Neural cell (in vitro differentiated cells): ENCODE measurements at regions not wholly inside any gene's neighbourhood (a gene's known extent, or its start where the extent isn't known, plus 50 kb on each side); places are given as distances from the start of the nearest gene placed in this dataset.
A peak's percentile ranks its signal among the peaks of the same experiment; 100 is the strongest.

ENCODE experiments used
- H2AFZ ChIP-seq: fragments of 200-600, 300-800 bp; sonication (generic), shearing (Covaris generic); 2 replicates; pipeline ENCODE4 v1.6.0; 2014; ENCODE audit warnings: low read depth, mild to moderate bottlenecking, antibody characterized with exemption, low read length, moderate library complexity
- H3F3A ChIP-seq: fragments of 200-600 bp; shearing (Covaris generic); 2 replicates; pipeline ENCODE4 v1.6.1; 2016; ENCODE audit warnings: mild to moderate bottlenecking, moderate library complexity, mixed read lengths, antibody characterized with exemption, low read length; ENCODE audit not compliant: insufficient read depth, poor library complexity, severe bottlenecking
- H3K27ac ChIP-seq: fragments of 200-600, 300-800 bp; sonication (generic), shearing (Covaris generic); 2 replicates; pipeline ENCODE4 v1.5.1; 2014; ENCODE audit warnings: mild to moderate bottlenecking, low read length, moderate library complexity
- H3K27me3 ChIP-seq: fragments of 300-800, 200-600 bp; sonication (generic), shearing (Covaris generic); 2 replicates; pipeline ENCODE4 v1.6.0; 2014; ENCODE audit warnings: mild to moderate bottlenecking, low read depth, low read length, moderate library complexity; ENCODE audit not compliant: insufficient read depth
- H3K36me3 ChIP-seq: fragments of 300-800, 200-600 bp; sonication (generic), shearing (Covaris generic); 2 replicates; pipeline ENCODE4 v1.5.1; 2014; ENCODE audit warnings: mild to moderate bottlenecking, antibody characterized with exemption, low read length, moderate library complexity; ENCODE audit not compliant: insufficient read depth
- H3K4me2 ChIP-seq: fragments of 300-800, 200-600 bp; sonication (generic), shearing (Covaris generic); 2 replicates; pipeline ENCODE4 v1.6.0; 2014; ENCODE audit warnings: mild to moderate bottlenecking, low read length
- H3K4me3 ChIP-seq: fragments of 300-800, 200-600 bp; sonication (generic), shearing (Covaris generic); 2 replicates; pipeline ENCODE4 v1.5.1; 2014; ENCODE audit warnings: mild to moderate bottlenecking, low read length, moderate library complexity
- H3K79me2 ChIP-seq: fragments of 200-600 bp; shearing (Covaris generic); replicated peaks from 2 replicates; pipeline ENCODE4 v1.6.0; 2014; ENCODE audit warnings: mild to moderate bottlenecking, low read length, moderate library complexity; ENCODE audit not compliant: insufficient read depth
- H3K9ac ChIP-seq: fragments of 300-800, 200-600 bp; sonication (generic), shearing (Covaris generic); 2 replicates; pipeline ENCODE4 v1.6.1; 2016; ENCODE audit warnings: mild to moderate bottlenecking, low read length, mixed read lengths
- H3K9me2 ChIP-seq: fragments of 200-600 bp; shearing (Covaris generic); 2 replicates; pipeline ENCODE4 v1.6.1; 2016; ENCODE audit warnings: mild to moderate bottlenecking, low read length, mixed read lengths; ENCODE audit not compliant: insufficient read depth
- H3K9me3 ChIP-seq: fragments of 200-600, 300-800 bp; sonication (generic), shearing (Covaris generic); 2 replicates; pipeline ENCODE4 v1.6.1; 2016; ENCODE audit warnings: mild to moderate bottlenecking, mixed run types, low read length, moderate library complexity, mixed read lengths
- H4K20me1 ChIP-seq: fragments of 200-600 bp; shearing (Covaris generic); 2 replicates; pipeline ENCODE4 v1.6.1; 2016; ENCODE audit warnings: mild to moderate bottlenecking, mixed run types; ENCODE audit not compliant: insufficient read depth
- CTCF ChIP-seq: fragments of 450-650 bp; IDR thresholded peaks from 2 replicates; pipeline ENCODE4 v1.5.1; 2014; ENCODE audit warnings: antibody characterized with exemption, mild to moderate bottlenecking, moderate library complexity; ENCODE audit not compliant: poor library complexity, severe bottlenecking
- EP300 ChIP-seq: fragments of 450-650 bp; conservative IDR thresholded peaks from 2 replicates; pipeline ENCODE4 v1.6.1; 2014; ENCODE audit warnings: antibody characterized with exemption, mild to moderate bottlenecking, moderate library complexity; ENCODE audit not compliant: poor library complexity, severe bottlenecking
- EZH2 ChIP-seq: fragments of 200-600, 300-800 bp; shearing (Covaris generic), sonication (generic); IDR thresholded peaks from 2 replicates; pipeline ENCODE4 v1.6.1; 2014; ENCODE audit warnings: antibody characterized with exemption, low read length, borderline replicate concordance, mild to moderate bottlenecking; ENCODE audit not compliant: insufficient read depth, poor library complexity, severe bottlenecking
- MXI1 ChIP-seq: fragments of 450-650 bp; conservative IDR thresholded peaks from 2 replicates; pipeline ENCODE4 v1.6.1; 2014; ENCODE audit warnings: antibody characterized with exemption, mild to moderate bottlenecking; ENCODE audit not compliant: poor library complexity, severe bottlenecking
- POLR2AphosphoS5 ChIP-seq: IDR thresholded peaks from 2 replicates; pipeline ENCODE4 v1.6.1; 2012
- SMC3 ChIP-seq: fragments of 450-650 bp; conservative IDR thresholded peaks from 2 replicates; pipeline ENCODE4 v1.6.1; 2014; ENCODE audit warnings: antibody characterized with exemption, mild to moderate bottlenecking, moderate library complexity; ENCODE audit not compliant: poor library complexity
- TAF1 ChIP-seq: IDR thresholded peaks from 2 replicates; pipeline ENCODE4 v1.6.1; 2012; ENCODE audit warnings: low read depth

- no peaks in the 10 kb centered on the region for H3K9me2 ChIP-seq
These were observed 558.0 kb upstream of the KIF2B start for GRCh38 chr17:53264730-53265129.

GRCh38 chr17:53253956-53254597, 568.6 kb upstream of the KIF2B start:
- H3K27ac ChIP-seq: no peak overlapping the region
- H3K27me3 ChIP-seq: no peaks in the 10 kb centered on the region
- H3F3A ChIP-seq: no peaks in the 10 kb centered on the region
- no peak for TF ChIP-seq MXI1
- H3K9ac ChIP-seq: no peak overlapping the region
- H3K36me3 ChIP-seq: no peaks in the 10 kb centered on the region
- H3K4me2 ChIP-seq: no peak overlapping the region
- H4K20me1 ChIP-seq: no peaks in the 10 kb centered on the region
- no peaks in the 10 kb centered on the region for H3K9me2 ChIP-seq
- H3K79me2 ChIP-seq: no peaks in the 10 kb centered on the region
- peaks cover 5% of the 10 kb centered on the region for H3K9me3 ChIP-seq
- no peak overlapping the region for H2AFZ ChIP-seq
- H3K4me3 ChIP-seq: no peak overlapping the region

More at GRCh38 chr17:53264730-53265129, 558.0 kb upstream of the KIF2B start:
- no peaks in the 10 kb centered on the region for H3K27me3 ChIP-seq
- no peak overlapping the region for H3K4me3 ChIP-seq
- TF ChIP-seq TAF1 (no peak), POLR2AphosphoS5 (no peak)
- H3K27ac ChIP-seq: no peak overlapping the region
- H3F3A ChIP-seq: no peaks in the 10 kb centered on the region
- no peaks in the 10 kb centered on the region for H3K9me3 ChIP-seq
- H3K36me3 ChIP-seq: no peaks in the 10 kb centered on the region
- no peak overlapping the region for H3K9ac ChIP-seq
- no peak overlapping the region for H3K4me2 ChIP-seq
- H3K79me2 ChIP-seq: no peaks in the 10 kb centered on the region
- no peaks in the 10 kb centered on the region for H4K20me1 ChIP-seq
- H2AFZ ChIP-seq: no peak overlapping the region

GRCh38 chr17:53249036-53249435, 573.7 kb upstream of the KIF2B start:
- no peaks in the 10 kb centered on the region for H3F3A ChIP-seq
- TF ChIP-seq TAF1 (no peak), EZH2 (no peak), POLR2AphosphoS5 (no peak), CTCF (no peak)
- no peaks in the 10 kb centered on the region for H3K9me2 ChIP-seq
- H3K27ac ChIP-seq: no peak overlapping the region
- no peak overlapping the region for H3K4me3 ChIP-seq
- H3K27me3 ChIP-seq: no peaks in the 10 kb centered on the region
- no peaks in the 10 kb centered on the region for H3K9me3 ChIP-seq
- no peak overlapping the region for H3K4me2 ChIP-seq
- H2AFZ ChIP-seq: no peak overlapping the region
- no peaks in the 10 kb centered on the region for H3K36me3 ChIP-seq
- no peaks in the 10 kb centered on the region for H3K79me2 ChIP-seq
- no peaks in the 10 kb centered on the region for H4K20me1 ChIP-seq
- no peak overlapping the region for H3K9ac ChIP-seq

- Histone ChIP-seq H3K9me2 (no peaks in the 10 kb centered on the region), H4K20me1 (no peaks in the 10 kb centered on the region), H3K79me2 (no peaks in the 10 kb centered on the region), H3K27ac (no peak overlapping the region), H3K27me3 (no peaks in the 10 kb centered on the region), H3F3A (no peaks in the 10 kb centered on the region), H3K9me3 (no peaks in the 10 kb centered on the region), H3K4me3 (no peak overlapping the region), H3K9ac (no peak overlapping the region), H3K4me2 (no peak overlapping the region), H2AFZ (no peak overlapping the region), H3K36me3 (no peaks in the 10 kb centered on the region)
- TF ChIP-seq POLR2AphosphoS5: peak; percentile 63
- TF ChIP-seq TAF1: no peak
- TF ChIP-seq SMC3: no peak
- TF ChIP-seq EP300: peak; percentile 91
These were observed 588.6 kb upstream of the KIF2B start for GRCh38 chr17:53234138-53234537.
